ENCODE measurements at regions not wholly inside any gene's neighbourhood (a gene's known extent, or its start where the extent isn't known, plus 50 kb on each side); places are given as distances from the start of the nearest gene placed in this dataset.

GRCh38 chr4:181938631-181939030 lies 304.6 kb upstream of the TENM3 start:
- Histone ChIP-seq H3K4me3 (ENCODE audit: low read depth in 1 of 2, low read length in 2 of 2) (no peak overlapping the region), H3K9me3 (ENCODE audit: insufficient read depth, low read length, severe bottlenecking) (no peaks in the 10 kb centered on the region), H3K27ac (ENCODE audit: low read length) (no peak overlapping the region), H3K9ac (ENCODE audit: low read depth, low read length) (no peak overlapping the region), H3K36me3 (ENCODE audit: insufficient read depth, low read length) (no peaks in the 10 kb centered on the region), H3K4me1 (ENCODE audit: insufficient read depth, low read length) (no peaks in the 10 kb centered on the region), H4K20me1 (ENCODE audit: insufficient read depth, low read length) (no peaks in the 10 kb centered on the region), H3K79me2 (ENCODE audit: insufficient read depth, low read length) (no peaks in the 10 kb centered on the region), H3K27me3 (ENCODE audit: insufficient read depth, low read length, poor library complexity) (no peaks in the 10 kb centered on the region), H2AFZ (ENCODE audit: low read depth, low read length) (no peak overlapping the region), H3K4me2 (ENCODE audit: insufficient read depth, low read length) (no peak overlapping the region)
- TF ChIP-seq, protein P1, sequence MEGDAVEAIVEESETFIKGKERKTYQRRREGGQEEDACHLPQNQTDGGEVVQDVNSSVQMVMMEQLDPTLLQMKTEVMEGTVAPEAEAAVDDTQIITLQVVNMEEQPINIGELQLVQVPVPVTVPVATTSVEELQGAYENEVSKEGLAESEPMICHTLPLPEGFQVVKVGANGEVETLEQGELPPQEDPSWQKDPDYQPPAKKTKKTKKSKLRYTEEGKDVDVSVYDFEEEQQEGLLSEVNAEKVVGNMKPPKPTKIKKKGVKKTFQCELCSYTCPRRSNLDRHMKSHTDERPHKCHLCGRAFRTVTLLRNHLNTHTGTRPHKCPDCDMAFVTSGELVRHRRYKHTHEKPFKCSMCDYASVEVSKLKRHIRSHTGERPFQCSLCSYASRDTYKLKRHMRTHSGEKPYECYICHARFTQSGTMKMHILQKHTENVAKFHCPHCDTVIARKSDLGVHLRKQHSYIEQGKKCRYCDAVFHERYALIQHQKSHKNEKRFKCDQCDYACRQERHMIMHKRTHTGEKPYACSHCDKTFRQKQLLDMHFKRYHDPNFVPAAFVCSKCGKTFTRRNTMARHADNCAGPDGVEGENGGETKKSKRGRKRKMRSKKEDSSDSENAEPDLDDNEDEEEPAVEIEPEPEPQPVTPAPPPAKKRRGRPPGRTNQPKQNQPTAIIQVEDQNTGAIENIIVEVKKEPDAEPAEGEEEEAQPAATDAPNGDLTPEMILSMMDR (IDR thresholded peaks at IDR 0.05; ENCODE audit: borderline replicate concordance, extremely low read depth, low read length, poor library complexity, severe bottlenecking): no peak
- TF ChIP-seq EZH2 (IDR thresholded peaks at IDR 0.05; ENCODE audit: borderline replicate concordance, low read depth, low read length, severe bottlenecking): no peak
- no peak for DNase-seq
- ATAC-seq (ENCODE audit: insufficient read depth, low read depth): no peak

- Histone ChIP-seq H3K36me3 (ENCODE audit: insufficient read depth, low read length) (no peaks in the 10 kb centered on the region), H4K20me1 (ENCODE audit: insufficient read depth, low read length) (no peaks in the 10 kb centered on the region), H3K4me1 (ENCODE audit: insufficient read depth, low read length) (no peaks in the 10 kb centered on the region), H3K4me3 (ENCODE audit: low read depth in 1 of 2, low read length in 2 of 2) (no peak overlapping the region), H3K27me3 (ENCODE audit: insufficient read depth, low read length, poor library complexity) (no peaks in the 10 kb centered on the region), H2AFZ (ENCODE audit: low read depth, low read length) (no peak overlapping the region), H3K27ac (ENCODE audit: low read length) (no peak overlapping the region), H3K9me3 (ENCODE audit: insufficient read depth, low read length, severe bottlenecking) (no peaks in the 10 kb centered on the region), H3K9ac (ENCODE audit: low read depth, low read length) (no peak overlapping the region), H3K79me2 (ENCODE audit: insufficient read depth, low read length) (no peaks in the 10 kb centered on the region), H3K4me2 (ENCODE audit: insufficient read depth, low read length) (no peak overlapping the region)
- DNase-seq (no peak), ATAC-seq (ENCODE audit: insufficient read depth, low read depth) (no peak)
- TF ChIP-seq, protein P1 (IDR thresholded peaks at IDR 0.05; ENCODE audit: borderline replicate concordance, extremely low read depth, low read length, poor library complexity, severe bottlenecking): no peak
- TF ChIP-seq EZH2 (IDR thresholded peaks at IDR 0.05; ENCODE audit: borderline replicate concordance, low read depth, low read length, severe bottlenecking): no peak
Observed at GRCh38 chr4:181939199-181939945, 303.8 kb upstream of the TENM3 start.

DNA sequence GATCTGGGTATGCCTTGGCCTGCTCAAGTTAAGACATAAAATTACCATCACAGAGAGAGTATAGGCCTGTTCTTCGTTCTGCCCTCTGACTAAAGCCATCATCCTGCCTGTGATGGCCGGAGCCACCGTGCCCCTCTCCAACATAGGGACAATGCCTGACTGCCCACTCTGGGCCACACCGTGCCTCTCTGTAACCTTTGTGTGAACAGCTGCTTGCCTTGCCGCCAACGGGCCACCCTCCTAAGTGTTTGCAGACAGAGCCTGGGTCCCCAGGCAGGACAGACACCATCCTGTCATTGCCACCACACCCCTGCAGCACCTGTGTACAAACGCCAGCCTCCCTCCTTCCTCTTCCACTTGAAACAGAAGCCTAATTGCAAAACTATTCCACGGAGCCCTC lies 298.7 kb upstream of the TENM3 start:
- ATAC-seq (ENCODE audit: insufficient read depth, low read depth): no peak
- no peak overlapping the region for H3K27ac ChIP-seq (ENCODE audit: low read length)
- TF ChIP-seq EZH2 (IDR thresholded peaks at IDR 0.05; ENCODE audit: borderline replicate concordance, low read depth, low read length, severe bottlenecking): no peak
- TF ChIP-seq, protein P1 (IDR thresholded peaks at IDR 0.05; ENCODE audit: borderline replicate concordance, extremely low read depth, low read length, poor library complexity, severe bottlenecking): no peak
- no peak overlapping the region for H3K4me2 ChIP-seq (ENCODE audit: insufficient read depth, low read length)
- H3K79me2 ChIP-seq (ENCODE audit: insufficient read depth, low read length): no peaks in the 10 kb centered on the region
- no peak overlapping the region for H3K9ac ChIP-seq (ENCODE audit: low read depth, low read length)
- H3K4me1 ChIP-seq (ENCODE audit: insufficient read depth, low read length): no peaks in the 10 kb centered on the region
- no peaks in the 10 kb centered on the region for H3K9me3 ChIP-seq (ENCODE audit: insufficient read depth, low read length, severe bottlenecking)
- H3K27me3 ChIP-seq (ENCODE audit: insufficient read depth, low read length, poor library complexity): no peaks in the 10 kb centered on the region
- H4K20me1 ChIP-seq (ENCODE audit: insufficient read depth, low read length): no peaks in the 10 kb centered on the region
- H3K36me3 ChIP-seq (ENCODE audit: insufficient read depth, low read length): no peaks in the 10 kb centered on the region
- no peak overlapping the region for H2AFZ ChIP-seq (ENCODE audit: low read depth, low read length)
- H3K4me3 ChIP-seq (ENCODE audit: low read depth in 1 of 2, low read length in 2 of 2): no peak overlapping the region
- DNase-seq: no peak
